GM12878 (cell line): ENCODE measurements at regions not wholly inside any gene's neighbourhood (a gene's known extent, or its start where the extent isn't known, plus 50 kb on each side); places are given as distances from the start of the nearest gene placed in this dataset.
"Not testable (repeated sequence)": the region's sequence is repeated elsewhere in the genome, so short reads cannot be mapped to it uniquely, and the experiment has no call there.

Experiments used
- ATAC-seq: fragments of 200-7000 bp; cut with Tn5 transposase; 3 replicates; pipeline ENCODE4 v1.9.1; 2020; ENCODE audit warnings: mild to moderate bottlenecking, moderate library complexity
- BruUV-seq: library from RNA; stranded (reverse); fragments of 400-500 nt; replicated peaks from 2 replicates; lab custom pipeline; 2021; lab: Mats Ljungman, UMichigan
- CTCF ChIA-PET: fragments of 300-600 bp; sonication (Branson Sonifier 250); formaldehyde crosslinking; extraction: SDS; loops from one replicate; lab custom pipeline; 2021; ENCODE audit warnings: inconsistent platforms; lab: Yijun Ruan, JAX
- POLR2A ChIA-PET: fragments of 350-600 bp; formaldehyde crosslinking; extraction: SDS; loops from one replicate; lab custom pipeline; 2021; ENCODE audit warnings: inconsistent platforms; lab: Charles Lee
- RAD21 ChIA-PET: fragments of 300-600 bp; sonication (Branson Sonifier 250); formaldehyde crosslinking; loops from one replicate; lab custom pipeline; 2023; ENCODE audit warnings: antibody characterized with exemption; ENCODE audit not compliant: unreplicated experiment; lab: Charles Lee
- SMC1A ChIA-PET: fragments of 300-600 bp; sonication (Branson Sonifier 250); formaldehyde crosslinking; loops from one replicate; lab custom pipeline; 2023; ENCODE audit not compliant: unreplicated experiment, uncharacterized antibody; lab: Charles Lee
- DNase-seq: peaks from one replicate; pipeline ENCODE4 v3.0.0-alpha.2; 2011; ENCODE audit warnings: low read depth, low spot score
- FAIRE-seq: peaks from 3 replicates; lab custom pipeline; 2011; peaks lifted over from hg19 to GRCh38; lab: Jason Lieb, UNC
- H2AFZ ChIP-seq: 2 replicates; pipeline ENCODE4 v1.6.0; 2011; ENCODE audit warnings: low read depth, low read length, control low read depth; ENCODE audit not compliant: control insufficient read depth
- H3K27ac ChIP-seq: 2 replicates; pipeline ENCODE4 v1.5.1; 2011; ENCODE audit warnings: control low read depth; ENCODE audit not compliant: control insufficient read depth, insufficient read depth
- H3K27me3 ChIP-seq, 2 experiments: replicated peaks in 1 of 2; 2 replicates each; pipeline versions ENCODE4 v1.6.0 to v1.6.1; 2011; ENCODE audit warnings: low read length in 1 of 2; ENCODE audit not compliant: control insufficient read depth in 2 of 2, insufficient read depth in 2 of 2
- H3K36me3 ChIP-seq, 2 experiments: 2 replicates each; pipeline ENCODE4 v1.5.1; 2011; ENCODE audit warnings: low read length in 1 of 2; ENCODE audit not compliant: control insufficient read depth in 2 of 2, insufficient read depth in 2 of 2
- H3K4me1 ChIP-seq: 2 replicates; pipeline ENCODE4 v1.6.1; 2011; ENCODE audit warnings: mild to moderate bottlenecking, low read length, moderate library complexity, mixed read lengths; ENCODE audit not compliant: control insufficient read depth, insufficient read depth
- H3K4me2 ChIP-seq: 2 replicates; pipeline ENCODE4 v1.6.0; 2011; ENCODE audit warnings: control low read depth; ENCODE audit not compliant: control insufficient read depth, insufficient read depth
- H3K4me3 ChIP-seq: fragments of 200-600 bp; sonication (generic); 2 replicates; pipeline ENCODE4 v1.5.1; 2016
- H3K79me2 ChIP-seq: 2 replicates; pipeline ENCODE4 v1.6.0; 2011; ENCODE audit warnings: low read length; ENCODE audit not compliant: control insufficient read depth, insufficient read depth
- H3K9ac ChIP-seq: 2 replicates; pipeline ENCODE4 v1.8.0; 2011; ENCODE audit warnings: low read length, control low read depth, mixed read lengths; ENCODE audit not compliant: control insufficient read depth, insufficient read depth
- H3K9me3 ChIP-seq: replicated peaks from 3 replicates; pipeline ENCODE4 v1.5.1; 2011; ENCODE audit warnings: mild to moderate bottlenecking, low read length; ENCODE audit not compliant: control insufficient read depth, insufficient read depth
- H4K20me1 ChIP-seq: 2 replicates; pipeline ENCODE4 v1.6.0; 2011; ENCODE audit not compliant: control insufficient read depth, insufficient read depth
- WGBS: methylation state at CpG from one replicate; pipeline ENCODE4 v1.1.6; 2016; ENCODE audit warnings: low lambda C conversion rate; ENCODE audit not compliant: insufficient replicate concordance, insufficient coverage; ENCODE audit errors: missing lambda C conversion rate; 5-methylcytosine and 5-hydroxymethylcytosine counted together
- in situ Hi-C: fragments of 300-500 bp; cut with MboI; formaldehyde crosslinking; loops from 9 replicates; pipeline ENCODE4 v1.14.3; 2018; ENCODE audit warnings: mixed read lengths
- intact Hi-C: fragments of 100-400 bp; cut with micrococcal nuclease; formaldehyde crosslinking; loops from one replicate; pipeline ENCODE4 v1.14.2; 2022; ENCODE audit not compliant: unreplicated experiment

- in situ Hi-C loops, CTCF ChIA-PET, intact Hi-C loops, H3K9me3 ChIP-seq, DNase-seq, H3K9ac ChIP-seq, RAD21 ChIA-PET, SMC1A ChIA-PET, POLR2A ChIA-PET, H3K27me3 ChIP-seq, H2AFZ ChIP-seq, FAIRE-seq, H3K4me3 ChIP-seq, H4K20me1 ChIP-seq, BruUV-seq, H3K36me3 ChIP-seq, ATAC-seq, H3K27ac ChIP-seq, H3K79me2 ChIP-seq, H3K4me2 ChIP-seq, H3K4me1 ChIP-seq: not testable (repeated sequence)
- WGBS = no CpG with 5 or more reads among the region's 5 CpGs
Measured at GRCh38 chr1:206374725-206375124, 95.6 kb upstream of the IKBKE start.

- H3K36me3 ChIP-seq, BruUV-seq, H3K27ac ChIP-seq, in situ Hi-C loops, H4K20me1 ChIP-seq, DNase-seq, H3K4me1 ChIP-seq, H3K79me2 ChIP-seq, H3K9me3 ChIP-seq, FAIRE-seq, H3K9ac ChIP-seq, RAD21 ChIA-PET, CTCF ChIA-PET, intact Hi-C loops, H3K27me3 ChIP-seq, H2AFZ ChIP-seq, SMC1A ChIA-PET, H3K4me2 ChIP-seq, ATAC-seq, POLR2A ChIA-PET, H3K4me3 ChIP-seq: not testable (repeated sequence)
- 0% methylated on average over 2 of the region's 3 CpGs for WGBS
Measured at GRCh38 chr1:206375552-206375951, 94.7 kb upstream of the IKBKE start.

GRCh38 chr1:206378506-206378905 lies 91.8 kb upstream of the IKBKE start:
- SMC1A ChIA-PET, H4K20me1 ChIP-seq, H3K36me3 ChIP-seq, H3K9me3 ChIP-seq, FAIRE-seq, H3K27ac ChIP-seq, BruUV-seq, H3K4me3 ChIP-seq, in situ Hi-C loops, H3K4me1 ChIP-seq, H3K9ac ChIP-seq, H3K4me2 ChIP-seq, POLR2A ChIA-PET, DNase-seq, H2AFZ ChIP-seq, intact Hi-C loops, CTCF ChIA-PET, H3K79me2 ChIP-seq, RAD21 ChIA-PET, ATAC-seq, H3K27me3 ChIP-seq: not testable (repeated sequence)
- WGBS = 93% methylated on average over 7 of the region's 7 CpGs

- H4K20me1 ChIP-seq, POLR2A ChIA-PET, DNase-seq, H3K79me2 ChIP-seq, in situ Hi-C loops, intact Hi-C loops, SMC1A ChIA-PET, H3K4me2 ChIP-seq, FAIRE-seq, H3K36me3 ChIP-seq, H3K4me3 ChIP-seq, H3K9me3 ChIP-seq, H2AFZ ChIP-seq, CTCF ChIA-PET, H3K9ac ChIP-seq, RAD21 ChIA-PET, H3K27me3 ChIP-seq, ATAC-seq, BruUV-seq, H3K4me1 ChIP-seq, H3K27ac ChIP-seq: not testable (repeated sequence)
- no CpG with 5 or more reads among the region's 1 CpG for WGBS
Measured at GRCh38 chr1:206379245-206379644, 91.0 kb upstream of the IKBKE start.
